ENCODE measurements at regions not wholly inside any gene's neighbourhood (a gene's known extent, or its start where the extent isn't known, plus 50 kb on each side); places are given as distances from the start of the nearest gene placed in this dataset.
A peak's percentile ranks its signal among the peaks of the same experiment; 100 is the strongest.

GRCh38 chr1:182299728-182300616 lies 91.6 kb downstream of the GLUL start (continued):
- no peak for TF ChIP-seq CEBPZ (IDR thresholded peaks at IDR 0.05; ENCODE audit: low read length)
- 0 out of 2 replicates have a peak, but pooled peaks have one; percentile 23 for TF ChIP-seq AHDC1 (CRISPR knock-in tag; IDR thresholded peaks at IDR 0.05; ENCODE audit: borderline replicate concordance)
- TF ChIP-seq IRF2 (CRISPR knock-in tag; IDR thresholded peaks at IDR 0.05) = no peak
- peak; percentile 92 for TF ChIP-seq CEBPB (IDR thresholded peaks at IDR 0.05; ENCODE audit: borderline replicate concordance, low read depth, low read length)
- TF ChIP-seq ZNF530 (CRISPR knock-in tag; IDR thresholded peaks at IDR 0.05; ENCODE audit: low read depth) = no peak
- TF ChIP-seq NONO (IDR thresholded peaks at IDR 0.05) = no peak
- TF ChIP-seq NONO (CRISPR knock-in tag; conservative IDR thresholded peaks at IDR 0.05) = peak; percentile 5; the same call in 1 of the 2 replicates
- TF ChIP-seq ZNF674 (CRISPR knock-in tag; IDR thresholded peaks at IDR 0.05; ENCODE audit: low read depth) = no peak
- TF ChIP-seq ZNF577 (CRISPR knock-in tag; IDR thresholded peaks at IDR 0.05; ENCODE audit: borderline replicate concordance, low read depth) = no peak
- no peak for TF ChIP-seq TBL1XR1 (IDR thresholded peaks at IDR 0.05; ENCODE audit: borderline replicate concordance, low read length, partially characterized antibody)
- peak; percentile 42; the same call in 1 of the 2 replicates for TF ChIP-seq RXRA (CRISPR knock-in tag; IDR thresholded peaks at IDR 0.05)
- TF ChIP-seq MEIS1 (CRISPR knock-in tag; IDR thresholded peaks at IDR 0.05; ENCODE audit: borderline replicate concordance) = 0 out of 2 replicates have a peak, but pooled peaks have one; percentile 25
- peak; percentile 68; the same call in 1 of the 2 replicates for TF ChIP-seq GATA4 (IDR thresholded peaks at IDR 0.05; ENCODE audit: borderline replicate concordance, low read depth)
- peak; percentile 94; the same call in 1 of the 2 replicates for TF ChIP-seq PCBP1 (IDR thresholded peaks at IDR 0.05; ENCODE audit: borderline replicate concordance, low read depth, low read length)
- TF ChIP-seq PITX1 (CRISPR knock-in tag; IDR thresholded peaks at IDR 0.05) = peak; percentile 45; the same call in 1 of the 2 replicates
- no peak for TF ChIP-seq ZBTB33 (CRISPR knock-in tag; IDR thresholded peaks at IDR 0.05)
